K562 (cell line): ENCODE measurements at regions not wholly inside any gene's neighbourhood (a gene's known extent, or its start where the extent isn't known, plus 50 kb on each side); places are given as distances from the start of the nearest gene placed in this dataset.

Experiments used
- CREM ChIP-seq: IDR thresholded peaks from 2 replicates; pipeline ENCODE4 v1.6.1; 2014; ENCODE audit warnings: antibody characterized with exemption, low read depth
- DMBX1 ChIP-seq: fragments of 250-450 bp; sonication (Bioruptor Pico); IDR thresholded peaks from 2 replicates; pipeline ENCODE4 v1.8.0; 2022; ENCODE audit warnings: inconsistent platforms, mild to moderate bottlenecking, moderate library complexity, borderline replicate concordance
- GABPB1 ChIP-seq: sonication (generic); formaldehyde crosslinking; IDR thresholded peaks from 2 replicates; pipeline ENCODE4 v1.8.0; 2022; ENCODE audit warnings: mild to moderate bottlenecking, missing genetic modification reagents
- GTF2E2 ChIP-seq: fragments of 200-800 bp; sonication (Bioruptor generic); IDR thresholded peaks from 2 replicates; pipeline ENCODE4 v1.6.1; 2016; ENCODE audit warnings: missing genetic modification characterization, missing compliant biosample characterization
- HNRNPUL1 ChIP-seq: fragments of 200-400 bp; formaldehyde crosslinking; IDR thresholded peaks from 2 replicates; pipeline ENCODE4 v1.6.1; 2017; ENCODE audit warnings: low read length
- JUND ChIP-seq, 2 experiments: IDR thresholded peaks; 2 replicates in 1 of 2; 3 replicates in 1 of 2; pipeline ENCODE4 v1.6.1; 2011; ENCODE audit warnings: borderline replicate concordance in 2 of 2, low read depth in 2 of 2, low read length in 2 of 2, improper control_type of control experiment in 1 of 2, missing biosample characterization in 1 of 2, missing genetic modification characterization in 1 of 2, missing genetic modification reagents in 1 of 2
- POLR2AphosphoS2 ChIP-seq: IDR thresholded peaks from 2 replicates; pipeline ENCODE4 v1.6.1; 2012; ENCODE audit warnings: low read length, improper control_type of control experiment
- PTTG1 ChIP-seq: fragments of 450-650 bp; IDR thresholded peaks from 2 replicates; pipeline ENCODE4 v1.6.1; 2016; ENCODE audit warnings: low read depth, mild to moderate bottlenecking, missing genetic modification characterization, missing compliant biosample characterization
- RBM34 ChIP-seq: fragments of 200-400 bp; formaldehyde crosslinking; IDR thresholded peaks from 2 replicates; pipeline ENCODE4 v1.6.1; 2018; ENCODE audit warnings: low read length, borderline replicate concordance; ENCODE audit not compliant: insufficient read depth
- TCF7 ChIP-seq: sonication (generic); IDR thresholded peaks from 2 replicates; pipeline ENCODE4 v1.6.1; 2016; ENCODE audit warnings: antibody characterized with exemption, borderline replicate concordance
- TCF7L2 ChIP-seq: fragments of 150-350 bp; IDR thresholded peaks from 2 replicates; pipeline ENCODE4 v1.6.1; 2016; ENCODE audit warnings: low read depth, mild to moderate bottlenecking, low read length, moderate library complexity
- ZKSCAN3 ChIP-seq: fragments of 250-450 bp; sonication (Bioruptor Pico); IDR thresholded peaks from 2 replicates; pipeline ENCODE4 v1.4.0; 2020
- TF ChIP-seq, protein P1 (sequence below), 3 experiments: fragments of 200-800 bp in 1 of 3; sonication (Bioruptor generic) in 1 of 3; sonication (generic) in 1 of 3; formaldehyde crosslinking in 1 of 3; IDR thresholded peaks; 2 replicates each; pipeline versions ENCODE4 v1.6.1 to v1.8.0; 2016 to 2022; ENCODE audit warnings: mild to moderate bottlenecking in 2 of 3, missing compliant biosample characterization in 2 of 3, missing genetic modification characterization in 2 of 3, missing genetic modification reagents in 1 of 3
- TF ChIP-seq, protein P2 (sequence below): sonication (generic); formaldehyde crosslinking; IDR thresholded peaks from 2 replicates; pipeline ENCODE4 v1.8.1; 2023; ENCODE audit warnings: mild to moderate bottlenecking, missing genetic modification reagents
- TF ChIP-seq, protein P3 (sequence below): fragments of 250-450 bp; sonication (Bioruptor Pico); IDR thresholded peaks from 2 replicates; pipeline ENCODE4 v1.4.0; 2020
- TF ChIP-seq, protein P4 (sequence below): fragments of 250-450 bp; sonication (Bioruptor Pico); IDR thresholded peaks from 2 replicates; pipeline ENCODE4 v1.6.1; 2021; ENCODE audit warnings: mild to moderate bottlenecking
- TF ChIP-seq, protein P5 (sequence below): fragments of 250-450 bp; sonication (Bioruptor Pico); IDR thresholded peaks from 2 replicates; pipeline ENCODE4 v1.4.0; 2020

DNA sequence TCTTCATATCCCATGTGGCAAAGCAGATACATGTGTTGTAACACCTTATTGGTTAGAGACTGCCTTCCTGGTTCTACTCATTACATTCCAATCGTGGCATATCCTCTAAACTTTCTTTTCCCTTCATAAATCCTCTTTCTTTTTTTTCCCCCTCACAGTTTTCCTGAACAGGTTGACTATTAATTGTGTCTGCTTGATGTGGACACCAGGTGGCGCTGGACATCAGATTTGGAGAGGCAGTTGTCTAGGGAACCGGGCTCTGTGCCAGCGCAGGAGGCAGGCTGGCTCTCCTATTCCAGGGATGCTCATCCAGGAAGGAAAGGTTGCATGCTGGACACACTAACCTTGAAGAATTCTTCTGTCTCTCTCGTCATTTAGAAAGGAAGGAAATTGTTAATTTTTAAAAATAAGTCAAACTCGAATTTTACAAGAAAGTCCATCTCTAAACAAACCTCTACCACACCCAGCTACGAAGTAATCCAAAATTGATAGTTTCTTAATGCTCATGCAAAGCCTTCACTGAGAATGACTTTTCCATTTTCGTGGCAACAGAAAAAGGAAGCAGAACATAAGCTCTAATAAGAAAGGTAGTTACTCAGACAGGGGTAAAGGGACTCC, 59.4 kb upstream of the ASB17 start (continued):
- TF ChIP-seq, protein P1, sequence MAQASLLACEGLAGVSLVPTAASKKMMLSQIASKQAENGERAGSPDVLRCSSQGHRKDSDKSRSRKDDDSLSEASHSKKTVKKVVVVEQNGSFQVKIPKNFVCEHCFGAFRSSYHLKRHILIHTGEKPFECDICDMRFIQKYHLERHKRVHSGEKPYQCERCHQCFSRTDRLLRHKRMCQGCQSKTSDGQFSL (CRISPR knock-in tag; IDR thresholded peaks at IDR 0.05), result no peak
- TF ChIP-seq, protein P1 (tag; IDR thresholded peaks at IDR 0.05), result no peak
- TF ChIP-seq, protein P2, sequence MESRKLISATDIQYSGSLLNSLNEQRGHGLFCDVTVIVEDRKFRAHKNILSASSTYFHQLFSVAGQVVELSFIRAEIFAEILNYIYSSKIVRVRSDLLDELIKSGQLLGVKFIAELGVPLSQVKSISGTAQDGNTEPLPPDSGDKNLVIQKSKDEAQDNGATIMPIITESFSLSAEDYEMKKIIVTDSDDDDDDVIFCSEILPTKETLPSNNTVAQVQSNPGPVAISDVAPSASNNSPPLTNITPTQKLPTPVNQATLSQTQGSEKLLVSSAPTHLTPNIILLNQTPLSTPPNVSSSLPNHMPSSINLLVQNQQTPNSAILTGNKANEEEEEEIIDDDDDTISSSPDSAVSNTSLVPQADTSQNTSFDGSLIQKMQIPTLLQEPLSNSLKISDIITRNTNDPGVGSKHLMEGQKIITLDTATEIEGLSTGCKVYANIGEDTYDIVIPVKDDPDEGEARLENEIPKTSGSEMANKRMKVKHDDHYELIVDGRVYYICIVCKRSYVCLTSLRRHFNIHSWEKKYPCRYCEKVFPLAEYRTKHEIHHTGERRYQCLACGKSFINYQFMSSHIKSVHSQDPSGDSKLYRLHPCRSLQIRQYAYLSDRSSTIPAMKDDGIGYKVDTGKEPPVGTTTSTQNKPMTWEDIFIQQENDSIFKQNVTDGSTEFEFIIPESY, result no peak
- TF ChIP-seq JUND (IDR thresholded peaks at IDR 0.05; ENCODE audit: borderline replicate concordance, low read depth, low read length) (0 out of 2 replicates have a peak, but pooled peaks have one; percentile 3), JUND (tag; IDR thresholded peaks at IDR 0.05; ENCODE audit: borderline replicate concordance, low read depth, low read length) (no peak), GTF2E2 (no peak), TCF7 (no peak), GABPB1 (CRISPR knock-in tag) (no peak), TCF7L2 (no peak), CREM (no peak), RBM34 (no peak), POLR2AphosphoS2 (no peak), PTTG1 (tag) (no peak), ZKSCAN3 (no peak), HNRNPUL1 (no peak), DMBX1 (CRISPR knock-in tag) (no peak)
- TF ChIP-seq, protein P3, sequence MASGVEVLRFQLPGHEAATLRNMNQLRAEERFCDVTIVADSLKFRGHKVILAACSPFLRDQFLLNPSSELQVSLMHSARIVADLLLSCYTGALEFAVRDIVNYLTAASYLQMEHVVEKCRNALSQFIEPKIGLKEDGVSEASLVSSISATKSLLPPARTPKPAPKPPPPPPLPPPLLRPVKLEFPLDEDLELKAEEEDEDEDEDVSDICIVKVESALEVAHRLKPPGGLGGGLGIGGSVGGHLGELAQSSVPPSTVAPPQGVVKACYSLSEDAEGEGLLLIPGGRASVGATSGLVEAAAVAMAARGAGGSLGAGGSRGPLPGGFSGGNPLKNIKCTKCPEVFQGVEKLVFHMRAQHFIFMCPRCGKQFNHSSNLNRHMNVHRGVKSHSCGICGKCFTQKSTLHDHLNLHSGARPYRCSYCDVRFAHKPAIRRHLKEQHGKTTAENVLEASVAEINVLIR (CRISPR knock-in tag), result no peak
- TF ChIP-seq, protein P4, sequence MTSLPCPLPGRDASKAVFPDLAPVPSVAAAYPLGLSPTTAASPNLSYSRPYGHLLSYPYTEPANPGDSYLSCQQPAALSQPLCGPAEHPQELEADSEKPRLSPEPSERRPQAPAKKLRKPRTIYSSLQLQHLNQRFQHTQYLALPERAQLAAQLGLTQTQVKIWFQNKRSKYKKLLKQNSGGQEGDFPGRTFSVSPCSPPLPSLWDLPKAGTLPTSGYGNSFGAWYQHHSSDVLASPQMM, result no peak
- TF ChIP-seq, protein P5, sequence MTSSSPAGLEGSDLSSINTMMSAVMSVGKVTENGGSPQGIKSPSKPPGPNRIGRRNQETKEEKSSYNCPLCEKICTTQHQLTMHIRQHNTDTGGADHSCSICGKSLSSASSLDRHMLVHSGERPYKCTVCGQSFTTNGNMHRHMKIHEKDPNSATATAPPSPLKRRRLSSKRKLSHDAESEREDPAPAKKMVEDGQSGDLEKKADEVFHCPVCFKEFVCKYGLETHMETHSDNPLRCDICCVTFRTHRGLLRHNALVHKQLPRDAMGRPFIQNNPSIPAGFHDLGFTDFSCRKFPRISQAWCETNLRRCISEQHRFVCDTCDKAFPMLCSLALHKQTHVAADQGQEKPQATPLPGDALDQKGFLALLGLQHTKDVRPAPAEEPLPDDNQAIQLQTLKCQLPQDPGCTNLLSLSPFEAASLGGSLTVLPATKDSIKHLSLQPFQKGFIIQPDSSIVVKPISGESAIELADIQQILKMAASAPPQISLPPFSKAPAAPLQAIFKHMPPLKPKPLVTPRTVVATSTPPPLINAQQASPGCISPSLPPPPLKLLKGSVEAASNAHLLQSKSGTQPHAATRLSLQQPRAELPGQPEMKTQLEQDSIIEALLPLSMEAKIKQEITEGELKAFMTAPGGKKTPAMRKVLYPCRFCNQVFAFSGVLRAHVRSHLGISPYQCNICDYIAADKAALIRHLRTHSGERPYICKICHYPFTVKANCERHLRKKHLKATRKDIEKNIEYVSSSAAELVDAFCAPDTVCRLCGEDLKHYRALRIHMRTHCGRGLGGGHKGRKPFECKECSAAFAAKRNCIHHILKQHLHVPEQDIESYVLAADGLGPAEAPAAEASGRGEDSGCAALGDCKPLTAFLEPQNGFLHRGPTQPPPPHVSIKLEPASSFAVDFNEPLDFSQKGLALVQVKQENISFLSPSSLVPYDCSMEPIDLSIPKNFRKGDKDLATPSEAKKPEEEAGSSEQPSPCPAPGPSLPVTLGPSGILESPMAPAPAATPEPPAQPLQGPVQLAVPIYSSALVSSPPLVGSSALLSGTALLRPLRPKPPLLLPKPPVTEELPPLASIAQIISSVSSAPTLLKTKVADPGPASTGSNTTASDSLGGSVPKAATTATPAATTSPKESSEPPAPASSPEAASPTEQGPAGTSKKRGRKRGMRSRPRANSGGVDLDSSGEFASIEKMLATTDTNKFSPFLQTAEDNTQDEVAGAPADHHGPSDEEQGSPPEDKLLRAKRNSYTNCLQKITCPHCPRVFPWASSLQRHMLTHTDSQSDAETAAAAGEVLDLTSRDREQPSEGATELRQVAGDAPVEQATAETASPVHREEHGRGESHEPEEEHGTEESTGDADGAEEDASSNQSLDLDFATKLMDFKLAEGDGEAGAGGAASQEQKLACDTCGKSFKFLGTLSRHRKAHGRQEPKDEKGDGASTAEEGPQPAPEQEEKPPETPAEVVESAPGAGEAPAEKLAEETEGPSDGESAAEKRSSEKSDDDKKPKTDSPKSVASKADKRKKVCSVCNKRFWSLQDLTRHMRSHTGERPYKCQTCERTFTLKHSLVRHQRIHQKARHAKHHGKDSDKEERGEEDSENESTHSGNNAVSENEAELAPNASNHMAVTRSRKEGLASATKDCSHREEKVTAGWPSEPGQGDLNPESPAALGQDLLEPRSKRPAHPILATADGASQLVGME (CRISPR knock-in tag), result peak; percentile 99
